ENCODE measurements at regions not wholly inside any gene's neighbourhood (a gene's known extent, or its start where the extent isn't known, plus 50 kb on each side); places are given as distances from the start of the nearest gene placed in this dataset.

DNA sequence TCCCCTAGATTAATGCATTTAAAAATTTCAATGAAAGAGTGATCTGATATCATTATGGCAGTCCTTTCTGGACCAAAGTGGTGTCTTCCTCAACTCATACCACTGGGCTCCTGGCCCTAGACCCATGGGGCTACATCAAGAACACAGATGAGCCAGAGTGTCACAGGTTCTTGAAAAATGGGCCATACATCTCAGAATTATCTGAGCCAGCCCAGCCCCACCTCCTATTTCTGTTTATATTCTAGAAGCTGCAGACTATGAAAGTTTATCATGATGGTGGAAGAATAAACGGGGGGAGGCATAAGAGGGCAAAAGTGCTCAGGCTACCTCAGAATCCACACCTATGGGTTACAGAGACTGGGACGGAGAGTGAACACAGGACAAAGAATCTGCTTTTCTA lies 120.6 kb upstream of the TACR1 start:
- TF ChIP-seq, protein P1, sequence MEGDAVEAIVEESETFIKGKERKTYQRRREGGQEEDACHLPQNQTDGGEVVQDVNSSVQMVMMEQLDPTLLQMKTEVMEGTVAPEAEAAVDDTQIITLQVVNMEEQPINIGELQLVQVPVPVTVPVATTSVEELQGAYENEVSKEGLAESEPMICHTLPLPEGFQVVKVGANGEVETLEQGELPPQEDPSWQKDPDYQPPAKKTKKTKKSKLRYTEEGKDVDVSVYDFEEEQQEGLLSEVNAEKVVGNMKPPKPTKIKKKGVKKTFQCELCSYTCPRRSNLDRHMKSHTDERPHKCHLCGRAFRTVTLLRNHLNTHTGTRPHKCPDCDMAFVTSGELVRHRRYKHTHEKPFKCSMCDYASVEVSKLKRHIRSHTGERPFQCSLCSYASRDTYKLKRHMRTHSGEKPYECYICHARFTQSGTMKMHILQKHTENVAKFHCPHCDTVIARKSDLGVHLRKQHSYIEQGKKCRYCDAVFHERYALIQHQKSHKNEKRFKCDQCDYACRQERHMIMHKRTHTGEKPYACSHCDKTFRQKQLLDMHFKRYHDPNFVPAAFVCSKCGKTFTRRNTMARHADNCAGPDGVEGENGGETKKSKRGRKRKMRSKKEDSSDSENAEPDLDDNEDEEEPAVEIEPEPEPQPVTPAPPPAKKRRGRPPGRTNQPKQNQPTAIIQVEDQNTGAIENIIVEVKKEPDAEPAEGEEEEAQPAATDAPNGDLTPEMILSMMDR (IDR thresholded peaks at IDR 0.05): no peak
- no peak for TF ChIP-seq POLR2A (IDR thresholded peaks at IDR 0.05)

Measured in breast epithelium (tissue), 3 donors.